H4 (cell line): ENCODE measurements at regions not wholly inside any gene's neighbourhood (a gene's known extent, or its start where the extent isn't known, plus 50 kb on each side); places are given as distances from the start of the nearest gene placed in this dataset.

ENCODE experiments used
- DNase-seq: peaks from one replicate; pipeline ENCODE4 v3.0.0-alpha.2; 2015; ENCODE audit warnings: low spot score

GRCh38 chr5:6806668-6807067 is 93.4 kb downstream of the TENT4A start:
- DNase-seq, result no peak

- no peak for DNase-seq
Observed at GRCh38 chr5:6808462-6808861, 95.2 kb downstream of the TENT4A start.

GRCh38 chr5:6810641-6811405 is 97.6 kb downstream of the TENT4A start:
- DNase-seq, result no peak

DNA sequence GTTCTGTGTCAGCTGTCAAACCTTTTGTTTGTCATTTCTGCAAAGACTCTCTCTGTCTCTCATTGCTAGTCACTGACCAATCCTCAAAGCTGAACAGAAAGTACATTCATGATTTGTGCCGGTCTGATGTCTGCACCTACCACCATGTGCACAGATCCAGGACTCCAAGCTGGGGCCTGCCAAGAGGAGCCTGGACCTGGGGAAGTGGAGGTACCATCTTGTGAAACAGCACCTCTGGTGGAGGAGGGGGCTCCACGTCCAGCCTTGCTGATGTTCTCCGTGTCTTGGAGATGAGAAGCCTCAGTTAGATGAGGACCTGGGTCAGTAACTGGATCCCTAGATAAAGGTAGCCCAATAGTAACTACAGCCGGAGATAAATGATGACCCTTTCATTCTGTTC is 98.9 kb downstream of the TENT4A start:
- no peak for DNase-seq

GRCh38 chr5:6812800-6813731 is 99.8 kb downstream of the TENT4A start:
- no peak for DNase-seq

- DNase-seq, result no peak
Observed at GRCh38 chr5:6814816-6815215, 101.6 kb downstream of the TENT4A start.

- DNase-seq, result no peak
Observed at GRCh38 chr5:6818594-6819511, 105.6 kb downstream of the TENT4A start.

GRCh38 chr5:6819521-6819920 is 106.3 kb downstream of the TENT4A start:
- DNase-seq, result no peak

DNA sequence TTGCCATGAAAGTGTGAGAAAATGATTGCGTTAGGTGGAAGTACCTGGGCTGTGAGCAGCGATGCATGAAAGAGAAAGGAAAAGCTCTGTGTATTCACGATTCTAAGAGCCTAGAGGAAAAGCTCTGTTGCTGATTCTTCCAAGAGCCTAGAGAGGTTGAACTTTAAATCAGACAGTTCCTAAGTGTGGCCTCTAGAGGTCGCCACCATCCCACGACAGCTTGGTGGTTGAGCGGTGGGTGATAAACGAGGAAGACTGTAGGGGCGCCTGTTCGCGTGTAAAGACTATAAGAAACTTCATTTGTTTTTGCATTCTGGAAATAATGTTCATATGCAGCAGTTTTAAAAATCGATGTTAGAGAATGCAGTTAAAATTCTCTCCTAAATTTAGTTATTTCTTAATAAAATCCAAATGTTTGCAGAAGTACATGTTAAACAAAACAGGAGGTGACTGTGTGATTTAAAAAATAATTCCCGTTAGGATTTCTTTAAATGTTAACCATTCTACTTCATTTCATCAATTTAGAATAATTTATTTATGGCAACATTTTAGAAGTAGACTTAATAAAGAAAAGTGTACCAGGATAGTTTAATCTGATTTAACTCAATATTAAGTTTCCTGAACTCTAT is 107.7 kb downstream of the TENT4A start:
- no peak for DNase-seq

- DNase-seq, result no peak
Observed at GRCh38 chr5:6822068-6822467, 108.8 kb downstream of the TENT4A start.

DNA sequence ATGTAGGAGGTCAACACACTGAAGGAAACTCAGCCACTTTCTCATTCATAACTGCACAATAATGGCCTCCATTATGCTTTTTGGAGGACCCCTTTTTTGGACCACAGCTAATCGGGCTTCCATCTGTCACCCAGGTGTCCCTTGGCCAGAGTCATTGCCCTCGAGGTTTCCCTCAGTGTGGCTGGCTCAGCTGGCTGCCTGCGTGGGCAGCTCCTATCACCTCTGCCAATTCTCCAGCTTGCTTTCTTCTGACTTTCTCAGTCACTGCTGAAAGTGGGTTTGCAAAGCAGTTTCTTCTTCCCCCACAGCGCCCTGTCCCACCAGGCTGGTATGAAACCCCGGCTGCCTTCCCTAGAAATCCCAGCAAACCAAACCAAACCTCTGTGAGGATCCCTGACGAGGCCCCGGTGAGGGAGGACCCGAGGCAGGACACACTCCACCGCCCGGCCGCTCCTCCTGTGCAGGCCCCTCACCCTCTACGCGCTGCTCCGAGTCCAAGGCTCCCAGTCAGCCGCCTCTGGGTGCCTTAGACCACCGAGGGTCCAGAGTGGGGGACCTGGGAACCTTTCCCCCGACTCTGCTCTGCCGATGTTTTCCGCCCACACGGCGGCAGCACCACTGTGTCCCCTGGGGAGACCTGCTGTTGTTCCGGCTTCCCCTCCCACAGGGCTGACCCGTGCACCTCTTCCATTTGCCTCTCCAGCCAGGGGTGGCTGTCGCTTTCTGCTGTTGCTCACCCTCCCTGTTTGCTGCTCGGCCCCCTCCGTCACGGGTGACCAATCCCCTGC is 109.5 kb downstream of the TENT4A start:
- no peak for DNase-seq

DNA sequence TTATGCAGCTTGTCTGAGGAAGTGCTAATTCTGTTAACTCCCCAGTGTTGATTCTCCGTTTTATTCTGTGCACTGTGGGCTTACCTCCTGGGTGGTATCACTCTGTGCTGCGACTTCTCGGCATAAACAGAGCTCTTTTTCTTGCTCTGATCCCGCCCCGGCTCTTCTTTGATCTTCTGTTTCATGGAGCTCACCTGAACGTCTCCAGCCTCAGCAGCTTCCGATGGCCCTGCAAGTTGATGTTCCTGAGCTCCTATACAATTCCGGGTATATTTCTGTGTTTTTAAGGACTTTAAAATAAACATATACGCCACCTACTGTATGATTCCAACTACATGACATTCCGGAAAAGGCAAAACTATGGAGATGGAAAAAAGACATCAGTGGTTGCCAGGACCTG is 110.8 kb downstream of the TENT4A start:
- no peak for DNase-seq

- DNase-seq, result no peak
Observed at GRCh38 chr5:6825678-6826244, 112.5 kb downstream of the TENT4A start.

GRCh38 chr5:6826756-6827155 is 113.5 kb downstream of the TENT4A start:
- no peak for DNase-seq

DNA sequence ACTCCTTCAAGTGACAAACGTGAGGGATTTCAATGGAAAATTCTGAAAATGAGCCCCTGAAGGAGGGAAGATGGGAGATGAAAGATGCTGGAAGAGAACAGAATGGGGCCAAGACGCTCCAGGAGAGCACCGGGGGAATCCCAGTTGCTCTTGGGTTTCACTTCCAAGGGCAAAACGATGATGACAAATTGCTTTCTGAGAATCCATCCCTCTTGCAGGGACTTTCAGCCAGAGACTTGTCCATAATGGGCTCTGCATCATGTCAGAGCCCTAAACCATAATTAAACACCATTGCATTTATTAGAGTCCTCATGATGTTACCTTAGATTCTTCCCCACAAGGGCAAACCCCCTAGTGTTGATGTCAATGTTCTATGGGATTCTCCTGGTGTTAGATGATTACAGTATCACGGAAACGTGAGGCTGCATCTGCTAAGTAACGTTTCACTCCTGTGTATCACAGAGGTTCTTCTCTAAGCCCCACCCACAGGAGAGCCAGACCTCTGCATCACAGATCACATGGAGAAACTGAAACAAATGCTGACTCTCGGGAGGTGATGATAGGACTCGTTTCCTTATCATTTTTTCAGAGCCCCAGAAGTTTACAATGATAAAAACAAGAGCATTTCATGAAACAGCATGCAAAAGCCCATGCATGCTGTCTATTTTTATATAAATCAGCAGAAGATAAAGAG is 114.4 kb downstream of the TENT4A start:
- no peak for DNase-seq

GRCh38 chr5:6829150-6829784 is 116.0 kb downstream of the TENT4A start:
- DNase-seq, result no peak

- no peak for DNase-seq
Observed at GRCh38 chr5:6830643-6831239, 117.5 kb downstream of the TENT4A start.
